ENCODE measurements at regions not wholly inside any gene's neighbourhood (a gene's known extent, or its start where the extent isn't known, plus 50 kb on each side); places are given as distances from the start of the nearest gene placed in this dataset.

DNA sequence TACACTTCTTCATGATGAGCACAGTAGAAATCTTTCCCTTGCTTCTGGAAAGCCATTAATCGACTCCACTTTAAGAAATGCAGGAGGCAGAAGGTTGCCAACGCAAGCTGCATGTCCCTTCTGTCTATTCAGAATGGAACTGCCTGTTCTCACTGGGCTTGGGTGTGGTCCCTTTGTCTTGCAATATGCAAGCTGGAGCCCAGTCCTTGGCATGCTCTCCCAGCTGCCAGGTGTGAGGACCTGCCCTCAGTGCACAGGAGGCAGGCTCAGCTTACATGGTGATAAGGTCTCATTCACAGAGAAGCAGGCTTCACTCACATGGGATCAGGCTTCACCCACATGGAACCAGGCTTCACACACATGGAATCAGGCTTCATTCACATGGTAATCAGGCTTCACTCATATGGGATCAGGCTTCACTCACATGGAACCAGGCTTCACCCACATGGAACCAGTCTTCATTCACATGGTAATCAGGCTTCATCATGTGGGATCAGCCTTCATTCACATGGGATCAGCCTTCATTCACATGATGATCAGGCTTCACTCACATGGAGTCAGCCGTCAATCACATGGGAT lies 59.2 kb upstream of the USP47 start:
- no peak for DNase-seq
- Histone ChIP-seq H3K27ac (replicated peaks) (no peak overlapping the region), H3K27me3 (ENCODE audit: low read depth) (no peaks in the 10 kb centered on the region), H3K4me3 (no peak overlapping the region), H3K9me3 (replicated peaks) (no peaks in the 10 kb centered on the region), H3K36me3 (no peaks in the 10 kb centered on the region), H3K4me1 (peaks cover 4% of the 10 kb centered on the region)
- intact Hi-C loops (cut with micrococcal nuclease): loop anchor here (10.0 kb wide), 1 partner anchor 848 kb away; no protein-coding TSS in a partner anchor
- TF ChIP-seq, protein P1, sequence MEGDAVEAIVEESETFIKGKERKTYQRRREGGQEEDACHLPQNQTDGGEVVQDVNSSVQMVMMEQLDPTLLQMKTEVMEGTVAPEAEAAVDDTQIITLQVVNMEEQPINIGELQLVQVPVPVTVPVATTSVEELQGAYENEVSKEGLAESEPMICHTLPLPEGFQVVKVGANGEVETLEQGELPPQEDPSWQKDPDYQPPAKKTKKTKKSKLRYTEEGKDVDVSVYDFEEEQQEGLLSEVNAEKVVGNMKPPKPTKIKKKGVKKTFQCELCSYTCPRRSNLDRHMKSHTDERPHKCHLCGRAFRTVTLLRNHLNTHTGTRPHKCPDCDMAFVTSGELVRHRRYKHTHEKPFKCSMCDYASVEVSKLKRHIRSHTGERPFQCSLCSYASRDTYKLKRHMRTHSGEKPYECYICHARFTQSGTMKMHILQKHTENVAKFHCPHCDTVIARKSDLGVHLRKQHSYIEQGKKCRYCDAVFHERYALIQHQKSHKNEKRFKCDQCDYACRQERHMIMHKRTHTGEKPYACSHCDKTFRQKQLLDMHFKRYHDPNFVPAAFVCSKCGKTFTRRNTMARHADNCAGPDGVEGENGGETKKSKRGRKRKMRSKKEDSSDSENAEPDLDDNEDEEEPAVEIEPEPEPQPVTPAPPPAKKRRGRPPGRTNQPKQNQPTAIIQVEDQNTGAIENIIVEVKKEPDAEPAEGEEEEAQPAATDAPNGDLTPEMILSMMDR (IDR thresholded peaks at IDR 0.05; ENCODE audit: borderline replicate concordance): no peak

DNA sequence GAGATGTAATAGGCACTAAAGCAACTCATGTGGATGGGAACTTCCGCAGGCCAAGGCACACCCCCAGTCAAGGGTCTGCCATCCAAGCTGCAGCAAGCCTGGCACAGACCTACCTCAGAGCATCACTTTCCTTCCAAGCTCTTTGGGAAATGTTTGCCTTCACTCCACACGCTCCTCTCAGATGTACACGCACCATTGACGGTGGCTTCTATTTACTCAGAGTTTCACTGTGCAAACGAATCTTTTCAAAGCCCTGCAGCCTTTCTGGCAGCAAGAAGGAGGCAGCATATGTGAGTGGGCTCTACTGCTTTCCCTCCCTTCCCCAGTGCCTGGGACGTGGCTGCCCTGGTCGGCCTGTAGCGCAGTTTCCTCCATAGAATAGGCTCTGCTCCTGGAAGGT lies 60.9 kb upstream of the USP47 start:
- no peak overlapping the region for H3K4me3 ChIP-seq
- no peaks in the 10 kb centered on the region for H3K4me1 ChIP-seq
- TF ChIP-seq, protein P1 (IDR thresholded peaks at IDR 0.05; ENCODE audit: borderline replicate concordance): no peak
- H3K9me3 ChIP-seq (replicated peaks): no peaks in the 10 kb centered on the region
- DNase-seq: no peak
- no peak overlapping the region for H3K27ac ChIP-seq (replicated peaks)
- no peaks in the 10 kb centered on the region for H3K36me3 ChIP-seq
- intact Hi-C loops (cut with micrococcal nuclease): loop anchor here (10.0 kb wide), 1 partner anchor 846 kb away; no protein-coding TSS in a partner anchor
- H3K27me3 ChIP-seq (ENCODE audit: low read depth): no peaks in the 10 kb centered on the region

DNA sequence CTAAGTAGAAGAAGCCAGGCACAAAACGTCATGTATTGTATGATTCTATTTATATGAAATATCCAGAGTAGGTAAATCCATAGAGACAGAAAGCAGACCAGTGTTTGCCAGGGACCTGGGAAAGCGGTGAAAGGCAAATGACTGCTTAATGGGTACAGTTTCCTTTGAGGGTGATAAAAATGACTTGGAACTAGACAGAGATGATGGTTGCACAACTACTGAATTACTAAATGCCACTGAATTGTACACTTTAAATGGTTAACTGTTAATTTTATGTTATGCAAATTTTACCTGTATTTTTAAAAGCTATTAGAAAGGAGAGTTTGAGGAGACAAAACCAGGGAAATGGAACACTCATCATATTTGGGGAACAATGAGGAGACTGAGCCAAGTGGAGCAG lies 61.8 kb upstream of the USP47 start:
- Histone ChIP-seq H3K27ac (replicated peaks) (no peak overlapping the region), H3K9me3 (replicated peaks) (no peaks in the 10 kb centered on the region), H3K27me3 (ENCODE audit: low read depth) (no peaks in the 10 kb centered on the region), H3K36me3 (no peaks in the 10 kb centered on the region), H3K4me1 (no peaks in the 10 kb centered on the region), H3K4me3 (no peak overlapping the region)
- TF ChIP-seq, protein P1 (IDR thresholded peaks at IDR 0.05; ENCODE audit: borderline replicate concordance): no peak
- DNase-seq: no peak
- intact Hi-C loops (cut with micrococcal nuclease): loop anchor here (10.0 kb wide), 1 partner anchor 845 kb away; no protein-coding TSS in a partner anchor

DNA sequence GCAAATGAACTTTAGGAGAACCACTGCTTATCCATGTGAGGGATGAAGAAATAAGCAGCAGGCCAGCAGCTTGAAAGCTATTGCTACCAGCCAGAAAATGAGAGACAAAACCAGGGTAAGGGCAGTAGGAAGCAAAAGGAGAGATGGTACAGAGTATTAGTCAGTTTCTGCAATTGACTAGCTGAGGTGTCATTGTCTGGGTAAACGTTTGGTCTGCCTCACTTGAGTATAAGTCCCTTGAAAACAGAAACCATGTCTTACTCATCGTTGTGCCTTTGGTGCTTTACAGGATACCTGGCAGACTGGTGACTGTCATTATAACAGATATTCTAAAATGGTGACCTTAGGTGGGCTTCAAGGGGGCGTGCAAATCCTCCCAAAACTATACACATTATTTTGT lies 63.9 kb upstream of the USP47 start:
- Histone ChIP-seq H3K36me3 (no peaks in the 10 kb centered on the region), H3K27ac (replicated peaks) (no peak overlapping the region), H3K4me3 (no peak overlapping the region), H3K4me1 (no peaks in the 10 kb centered on the region), H3K9me3 (replicated peaks) (no peaks in the 10 kb centered on the region), H3K27me3 (ENCODE audit: low read depth) (no peaks in the 10 kb centered on the region)
- intact Hi-C loops (cut with micrococcal nuclease): no loop called here
- TF ChIP-seq, protein P1 (IDR thresholded peaks at IDR 0.05; ENCODE audit: borderline replicate concordance): no peak
- no peak for DNase-seq

DNA sequence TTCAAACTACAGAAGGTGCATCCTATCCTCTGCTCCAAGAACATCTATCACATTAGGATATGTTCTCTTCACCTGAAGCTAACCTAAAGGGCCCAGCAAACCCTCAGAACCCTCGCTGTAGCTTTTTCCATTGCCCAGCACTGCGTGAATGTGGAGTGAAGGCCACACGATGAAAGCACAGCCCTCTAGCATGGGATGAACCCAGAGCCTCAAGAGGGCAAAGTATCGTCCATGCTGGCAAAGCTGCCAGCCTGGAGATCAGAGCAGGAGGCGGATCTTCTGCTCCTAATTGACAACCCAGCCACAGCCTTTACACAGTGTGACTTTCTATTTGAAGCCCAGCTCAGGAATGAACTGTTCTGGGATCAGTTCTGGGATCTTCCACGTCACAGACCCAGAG lies 65.1 kb upstream of the USP47 start:
- DNase-seq: no peak
- intact Hi-C loops (cut with micrococcal nuclease): no loop called here
- TF ChIP-seq, protein P1 (IDR thresholded peaks at IDR 0.05; ENCODE audit: borderline replicate concordance): no peak
- H3K4me1 ChIP-seq: no peaks in the 10 kb centered on the region
- no peaks in the 10 kb centered on the region for H3K27me3 ChIP-seq (ENCODE audit: low read depth)
- no peaks in the 10 kb centered on the region for H3K36me3 ChIP-seq
- H3K27ac ChIP-seq (replicated peaks): no peak overlapping the region
- H3K4me3 ChIP-seq: no peak overlapping the region
- H3K9me3 ChIP-seq (replicated peaks): no peaks in the 10 kb centered on the region

Data from left ventricle myocardium inferior (tissue), 1 donor.